Cortex of kidney (tissue), 1 donor: ENCODE measurements at regions not wholly inside any gene's neighbourhood (a gene's known extent, or its start where the extent isn't known, plus 50 kb on each side); places are given as distances from the start of the nearest gene placed in this dataset.

ENCODE experiments used
- DNase-seq: peaks from one replicate; lab custom pipeline; 2025; lab: John Stamatoyannopoulos, UW

- DNase-seq, result no peak
These were observed 525.8 kb downstream of the SHQ1 start for GRCh38 chr3:72322264-72322976.

- DNase-seq, result no peak
These were observed 527.3 kb downstream of the SHQ1 start for GRCh38 chr3:72320955-72321303.

GRCh38 chr3:72320095-72320954 is 527.9 kb downstream of the SHQ1 start:
- no peak for DNase-seq

GRCh38 chr3:72319194-72320094 is 528.8 kb downstream of the SHQ1 start:
- DNase-seq, result no peak

- no peak for DNase-seq
These were observed 529.6 kb downstream of the SHQ1 start for GRCh38 chr3:72318504-72319193.

GRCh38 chr3:72317491-72317890 is 530.8 kb downstream of the SHQ1 start:
- DNase-seq, result no peak

GRCh38 chr3:72316501-72317279 is 531.6 kb downstream of the SHQ1 start:
- no peak for DNase-seq

- DNase-seq, result no peak
These were observed 528.4 kb upstream of the PROK2 start for GRCh38 chr3:72313308-72313707.

- no peak for DNase-seq
These were observed 527.4 kb upstream of the PROK2 start for GRCh38 chr3:72312339-72312738.

- DNase-seq, result no peak
These were observed 526.5 kb upstream of the PROK2 start for GRCh38 chr3:72311425-72311824.

- no peak for DNase-seq
These were observed 525.8 kb upstream of the PROK2 start for GRCh38 chr3:72310419-72311380.

- DNase-seq, result no peak
These were observed 524.9 kb upstream of the PROK2 start for GRCh38 chr3:72309661-72310418.

GRCh38 chr3:72308641-72309040 is 523.7 kb upstream of the PROK2 start:
- no peak for DNase-seq

- no peak for DNase-seq
These were observed 522.6 kb upstream of the PROK2 start for GRCh38 chr3:72307438-72308115.

GRCh38 chr3:72306800-72307341 is 521.9 kb upstream of the PROK2 start:
- DNase-seq, result no peak

GRCh38 chr3:72303926-72304325 is 519.0 kb upstream of the PROK2 start:
- no peak for DNase-seq

GRCh38 chr3:72301779-72302178 is 516.8 kb upstream of the PROK2 start:
- DNase-seq, result no peak

GRCh38 chr3:72300621-72301020 is 515.7 kb upstream of the PROK2 start:
- no peak for DNase-seq
